GM21723 (cell line): ENCODE measurements at regions not wholly inside any gene's neighbourhood (a gene's known extent, or its start where the extent isn't known, plus 50 kb on each side); places are given as distances from the start of the nearest gene placed in this dataset.
"Not testable (repeated sequence)": the region's sequence is repeated elsewhere in the genome, so short reads cannot be mapped to it uniquely, and the experiment has no call there.

ENCODE experiments used
- ATAC-seq: cut with Tn5 transposase; IDR thresholded peaks from one replicate; pipeline ENCODE4 v1.9.1; 2021; ENCODE audit warnings: mild to moderate bottlenecking, moderate library complexity; ENCODE audit not compliant: unreplicated experiment

DNA sequence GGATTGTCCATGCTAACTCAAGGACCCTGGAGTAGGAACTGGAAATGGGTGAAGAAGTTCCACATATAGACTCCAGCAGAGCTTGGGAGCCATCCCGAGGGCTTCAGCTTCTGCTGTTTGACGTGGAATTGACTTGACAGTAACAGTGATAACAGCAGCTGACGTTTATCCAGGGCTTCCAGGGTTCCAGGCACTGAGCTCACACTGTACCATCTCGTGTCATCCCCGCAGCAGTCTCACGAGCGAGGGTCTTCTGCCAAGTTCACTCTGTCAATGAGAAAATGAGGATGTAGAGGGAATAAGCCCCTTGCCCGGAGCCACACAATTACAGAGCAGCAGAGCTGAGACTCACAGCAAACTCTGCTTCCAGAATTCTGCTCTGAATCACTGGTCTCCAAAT is 447.7 kb downstream of the SIPA1L2 start:
- no peak for ATAC-seq

DNA sequence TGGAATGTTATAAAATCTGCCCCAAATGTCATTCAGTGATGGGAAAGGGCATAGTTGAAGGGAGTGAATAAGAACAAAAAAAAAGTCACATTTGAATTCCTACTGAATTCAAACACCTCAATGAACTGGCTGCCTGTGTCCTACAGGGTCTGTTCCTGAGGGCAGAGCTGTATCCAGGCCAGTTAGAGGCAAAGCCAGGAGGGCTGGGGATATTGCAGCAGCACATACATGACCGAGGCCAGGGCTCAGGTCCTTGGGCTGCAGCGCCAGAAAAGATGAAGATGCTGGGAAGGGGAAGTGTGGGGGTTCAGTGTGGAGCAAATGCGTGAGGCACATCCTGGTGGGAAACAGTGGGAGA is 449.2 kb downstream of the SIPA1L2 start:
- ATAC-seq: no peak

DNA sequence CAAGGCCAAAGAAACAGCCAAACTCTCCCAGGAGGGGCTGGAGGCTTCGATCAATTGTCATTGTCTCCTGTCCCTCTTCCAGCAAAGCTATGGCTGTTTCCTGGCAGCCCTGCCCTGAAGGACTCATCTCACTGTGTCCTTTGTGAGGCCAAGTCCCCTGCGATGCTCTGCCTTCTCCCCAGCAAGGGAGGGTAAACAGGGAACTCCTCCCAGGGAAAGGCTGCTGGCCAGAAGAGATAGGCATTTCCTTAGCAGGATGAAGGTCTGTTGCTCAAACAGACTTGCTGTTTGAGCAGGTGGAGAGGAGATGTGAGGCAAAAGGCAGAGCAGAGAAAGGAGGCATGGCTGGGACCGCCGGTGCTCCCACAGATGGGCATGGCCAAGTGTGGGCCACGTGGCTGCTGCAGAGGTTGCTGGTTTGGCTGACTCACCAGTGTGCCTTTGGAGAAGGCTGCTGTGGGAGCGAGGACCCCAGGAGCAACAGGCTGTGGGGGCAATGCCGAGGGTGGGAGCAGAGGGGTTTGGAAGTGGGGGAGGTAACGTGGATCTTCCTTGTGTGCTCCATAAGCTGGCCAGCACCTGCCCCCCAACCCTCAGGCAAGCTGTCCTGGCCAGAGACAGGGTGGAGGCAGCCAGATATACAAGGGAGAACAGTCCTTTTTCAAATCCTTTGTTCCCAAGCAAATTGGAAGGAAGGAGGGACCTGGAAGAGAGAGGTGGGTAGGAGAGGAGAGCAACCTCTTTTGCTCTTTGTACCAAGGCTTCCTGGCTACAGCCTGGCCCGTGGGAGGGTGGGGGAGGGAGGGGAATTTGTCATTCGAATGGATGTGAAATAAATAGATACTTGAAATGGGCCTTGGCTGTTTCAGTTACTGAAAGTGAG is 449.8 kb downstream of the SIPA1L2 start:
- no peak for ATAC-seq

DNA sequence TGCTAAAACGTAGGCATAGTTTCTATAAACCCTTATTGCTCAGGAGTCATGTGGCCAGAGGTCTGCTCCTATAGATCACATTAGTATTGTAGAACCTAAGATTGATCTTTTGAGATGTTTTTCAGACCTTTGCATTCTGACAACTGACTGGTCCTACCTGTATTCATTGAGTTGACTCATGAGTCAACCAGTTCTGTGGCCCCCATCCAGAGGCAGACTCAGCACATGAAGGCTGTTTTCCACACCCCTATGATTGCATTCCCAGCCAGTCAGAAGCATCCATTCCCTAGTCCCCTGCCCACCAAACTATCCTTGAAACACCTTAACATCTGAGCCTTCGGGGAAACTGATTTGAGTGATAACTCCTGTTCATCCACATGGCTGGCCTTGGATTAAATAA is 451.7 kb downstream of the SIPA1L2 start:
- ATAC-seq: no peak

DNA sequence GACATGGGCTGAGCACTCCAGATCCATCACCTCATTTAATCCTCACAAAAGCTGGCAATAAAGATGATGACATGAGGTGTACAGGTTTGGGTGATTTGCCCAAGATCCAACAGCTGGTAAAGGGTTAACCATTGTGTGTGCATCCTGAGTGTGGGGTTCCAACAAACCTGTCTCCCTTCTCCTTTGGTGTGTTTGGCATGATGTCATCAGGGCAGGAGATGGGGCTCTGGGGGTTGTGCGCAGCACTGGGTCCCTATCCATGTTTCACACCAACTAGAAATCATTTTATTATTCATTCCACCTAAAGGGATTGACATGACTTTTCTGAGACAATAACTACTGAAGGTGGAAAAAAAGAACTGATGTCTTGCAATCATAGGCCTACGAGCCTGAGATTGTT is 452.5 kb downstream of the SIPA1L2 start:
- no peak for ATAC-seq

DNA sequence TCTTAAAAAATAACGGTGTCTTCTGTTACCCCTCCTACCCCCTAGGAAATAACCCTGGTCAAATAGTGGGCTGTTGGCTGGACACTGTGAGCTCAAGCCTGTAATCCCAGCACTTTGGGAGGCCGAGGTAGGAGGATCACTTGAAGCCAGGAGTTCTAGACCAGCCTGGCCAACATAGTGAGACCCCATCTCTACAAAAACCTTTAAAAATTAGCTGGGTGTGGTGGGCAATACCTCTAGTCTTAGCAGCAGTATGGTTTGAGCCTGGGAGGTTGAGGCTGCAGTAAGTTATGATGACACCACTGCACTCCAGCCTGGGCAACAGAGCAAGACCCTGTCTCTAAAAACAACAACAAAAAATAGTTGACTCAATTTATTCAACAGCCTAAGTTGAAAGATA is 453.7 kb downstream of the SIPA1L2 start:
- ATAC-seq: no peak

DNA sequence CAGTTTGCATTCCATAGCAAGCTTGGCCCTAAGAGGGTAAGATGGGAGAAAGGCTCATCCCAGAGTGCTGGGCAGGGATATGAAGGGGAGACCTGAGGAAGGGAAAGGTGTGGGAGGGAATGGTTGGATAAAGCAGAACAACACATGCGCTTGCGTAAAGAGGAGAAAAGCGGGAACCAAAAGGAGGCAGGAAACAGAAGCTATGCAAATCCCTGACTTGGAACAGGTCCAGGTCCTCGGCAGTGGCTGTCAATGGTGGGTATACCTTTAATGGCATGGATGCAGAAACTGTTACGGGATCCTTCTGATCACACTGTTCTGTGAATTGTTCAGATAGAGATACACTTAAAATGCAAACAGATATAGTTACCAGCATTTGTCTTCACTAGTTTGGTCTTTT is 455.6 kb downstream of the SIPA1L2 start:
- ATAC-seq: no peak

DNA sequence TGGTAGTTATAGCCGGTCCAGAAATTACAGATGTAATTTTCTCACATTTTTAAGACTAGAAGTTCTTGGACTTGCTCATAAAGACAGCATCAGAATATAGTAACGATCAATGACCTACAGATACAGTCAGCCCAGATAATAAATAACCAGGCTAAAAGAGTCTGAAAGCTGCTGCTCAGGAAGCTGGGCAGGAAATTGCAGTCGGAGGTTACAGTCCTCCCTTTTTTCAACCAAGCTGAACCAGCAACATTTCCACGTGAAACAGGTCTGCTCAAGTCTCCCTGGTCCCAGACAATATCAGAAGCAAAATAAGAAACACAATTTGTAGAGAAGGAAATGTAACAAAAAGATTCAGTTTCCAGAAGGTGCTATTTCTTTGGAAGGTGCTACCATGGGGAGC is 457.4 kb downstream of the SIPA1L2 start:
- ATAC-seq: no peak

DNA sequence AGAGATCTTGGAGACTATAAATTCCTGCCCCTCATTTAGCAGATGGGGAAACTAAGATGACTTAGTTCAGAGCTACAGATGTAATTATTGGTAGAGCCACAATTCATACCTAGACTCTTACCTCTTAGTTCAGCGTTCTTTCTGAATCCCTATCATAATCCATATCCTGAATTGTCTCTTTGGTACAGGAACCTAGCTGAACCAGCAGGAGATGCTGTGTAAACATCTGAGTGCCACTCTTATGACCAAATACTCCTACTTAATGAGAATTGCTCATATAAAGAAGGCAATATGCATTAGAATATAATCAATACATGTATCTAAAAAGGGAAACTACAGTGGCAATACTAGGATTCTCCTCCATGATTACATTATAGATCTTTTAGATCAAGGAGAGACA is 459.0 kb downstream of the SIPA1L2 start:
- no peak for ATAC-seq

DNA sequence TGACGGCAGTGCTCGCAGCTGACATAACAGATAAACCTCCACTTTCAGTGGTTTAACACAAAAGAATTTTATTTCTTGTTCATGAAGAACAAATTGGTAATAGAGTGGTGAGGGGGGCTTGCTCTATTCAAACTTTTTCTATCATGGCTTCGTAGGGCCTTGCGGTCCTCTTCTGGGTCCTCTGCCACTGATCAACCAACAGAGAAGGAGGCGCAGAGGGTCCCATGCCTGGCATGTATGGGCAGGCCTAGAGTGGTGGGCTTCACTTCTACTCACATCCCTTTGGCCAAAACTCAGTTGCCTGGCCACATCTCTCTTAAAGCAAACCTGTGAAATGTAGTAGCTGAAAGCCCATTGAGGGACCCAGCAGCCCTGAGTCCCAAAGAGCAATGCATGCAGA is 460.5 kb downstream of the SIPA1L2 start:
- no peak for ATAC-seq

DNA sequence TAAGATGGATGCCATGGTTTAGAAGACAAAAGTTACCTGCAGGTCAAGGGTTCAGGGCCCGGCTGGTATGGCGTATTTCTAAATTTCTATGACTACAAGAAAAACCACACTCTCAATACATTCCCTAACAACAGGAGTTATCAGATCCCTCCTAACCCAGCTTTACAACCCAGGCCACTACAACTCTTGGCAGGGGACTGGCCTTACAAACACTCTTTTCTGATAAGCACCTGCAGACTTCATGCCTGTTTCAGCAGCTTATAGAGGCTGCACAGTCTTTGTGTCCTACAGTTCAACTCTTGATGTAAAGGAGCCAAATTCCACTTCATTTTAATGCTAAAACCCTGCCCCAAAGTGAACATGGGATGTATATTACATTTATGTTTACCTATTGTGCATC is 461.4 kb downstream of the SIPA1L2 start:
- ATAC-seq: no peak

DNA sequence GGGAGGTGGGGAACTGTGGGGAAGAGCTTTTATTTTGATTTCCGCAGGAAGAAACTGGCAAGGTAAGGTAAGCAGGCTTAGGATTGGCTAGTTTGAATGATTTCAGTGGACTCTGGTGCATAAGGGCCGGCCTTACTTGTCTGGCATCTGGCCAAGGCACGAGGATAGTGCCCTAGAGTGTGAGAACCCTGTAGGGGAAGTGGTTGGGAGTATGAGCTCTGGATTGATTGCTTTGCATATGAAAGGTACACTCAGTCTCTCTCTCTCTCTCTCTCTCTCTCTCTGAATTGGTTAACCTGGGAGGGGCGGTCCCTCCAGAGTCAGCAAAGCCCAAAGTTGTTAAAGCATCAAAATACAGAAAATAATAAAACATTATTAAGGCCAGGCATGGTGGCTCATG is 463.0 kb downstream of the SIPA1L2 start:
- ATAC-seq: no peak

DNA sequence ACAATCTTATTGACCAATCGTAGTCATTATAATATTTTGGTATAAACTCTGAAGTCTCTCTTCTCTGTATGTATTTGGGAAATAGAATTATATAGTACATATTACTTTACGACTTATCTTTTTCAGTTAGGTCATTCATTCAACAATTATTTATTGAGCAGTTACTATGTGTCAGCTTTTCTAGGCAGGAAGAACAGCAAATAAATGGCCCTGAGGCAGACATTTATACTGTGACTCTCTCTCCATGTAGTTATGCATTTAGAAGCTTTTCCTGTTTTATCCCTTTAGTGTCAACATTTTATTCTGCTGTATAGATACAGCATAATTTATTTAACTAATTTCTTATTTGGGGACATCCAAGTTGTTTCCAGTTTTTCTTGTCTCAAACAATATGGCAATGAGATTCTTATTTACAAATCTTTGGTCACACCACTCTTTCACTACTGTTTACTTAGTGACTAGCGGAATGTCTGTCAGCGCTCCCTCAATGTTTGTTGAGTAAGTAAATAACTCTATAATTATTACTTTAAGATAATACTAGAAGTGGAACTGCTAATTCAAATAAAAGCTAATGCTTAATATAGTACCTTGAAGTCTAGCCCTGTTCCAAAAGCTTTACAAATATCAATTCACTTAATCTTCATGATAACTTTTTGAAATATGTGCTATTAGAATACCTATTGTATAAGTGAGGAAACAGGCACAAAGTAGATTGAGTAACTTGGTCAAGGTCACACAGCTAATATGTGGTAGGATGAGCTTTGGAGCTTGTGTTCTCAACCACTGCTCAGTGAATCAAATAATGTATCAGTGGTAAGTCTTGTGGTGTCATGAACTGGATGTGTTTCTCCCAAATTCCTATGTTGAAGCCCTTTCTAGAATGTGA is 465.6 kb downstream of the SIPA1L2 start:
- ATAC-seq: no peak

DNA sequence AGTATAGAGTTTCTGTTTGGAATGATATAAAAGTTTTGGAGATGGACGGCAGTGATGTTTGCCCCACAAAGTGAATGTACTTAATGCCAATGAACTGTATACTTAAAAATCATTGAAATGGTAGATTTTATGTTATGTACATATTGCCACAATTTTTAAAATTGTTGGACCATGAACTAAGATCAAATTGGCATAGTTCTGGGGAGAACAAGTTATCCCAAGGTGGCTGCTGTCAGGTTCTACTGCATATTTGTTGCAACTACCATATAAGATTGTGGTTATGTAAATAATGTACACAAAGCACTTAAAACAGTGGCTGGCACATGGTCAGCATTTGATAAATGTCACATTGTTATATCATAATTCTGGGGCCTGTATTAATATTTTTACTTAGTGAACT is 466.4 kb downstream of the SIPA1L2 start:
- no peak for ATAC-seq

DNA sequence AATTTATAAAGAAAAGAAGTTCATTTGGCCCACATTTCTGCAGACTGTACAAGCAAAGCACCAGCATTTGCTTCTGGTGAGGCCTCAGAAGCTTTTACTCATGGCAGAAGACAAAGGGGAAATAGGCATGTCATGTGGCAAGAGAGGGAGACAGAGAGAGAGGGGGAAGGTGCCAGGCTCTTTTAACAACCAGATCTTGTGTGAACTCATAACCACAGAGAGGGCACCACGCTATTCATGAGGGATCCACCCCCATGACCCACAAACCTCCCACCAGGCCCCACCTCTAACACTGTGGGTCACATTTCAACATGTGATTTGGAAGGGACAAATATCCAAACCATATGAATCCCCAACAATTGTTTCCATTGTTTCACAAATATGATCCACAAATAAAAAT is 467.9 kb downstream of the SIPA1L2 start:
- no peak for ATAC-seq

DNA sequence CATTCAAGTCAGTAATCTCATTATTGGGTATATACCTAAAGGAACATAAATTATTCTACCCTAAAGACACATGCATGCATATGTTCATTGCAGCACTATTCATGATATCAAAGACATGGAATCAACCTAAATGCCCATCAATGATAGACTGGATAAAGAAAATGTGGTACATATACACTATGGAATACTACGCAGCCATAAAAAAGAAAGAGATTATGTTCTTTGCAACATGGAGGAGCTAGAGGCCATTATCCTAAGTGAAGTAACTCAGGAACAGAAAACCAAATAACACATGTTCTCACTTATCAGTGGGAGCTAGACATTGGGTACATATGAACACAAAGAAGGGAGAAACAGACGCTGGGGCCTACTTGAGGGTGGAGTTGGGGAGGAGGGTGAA is 471.4 kb downstream of the SIPA1L2 start:
- not testable (repeated sequence) for ATAC-seq

DNA sequence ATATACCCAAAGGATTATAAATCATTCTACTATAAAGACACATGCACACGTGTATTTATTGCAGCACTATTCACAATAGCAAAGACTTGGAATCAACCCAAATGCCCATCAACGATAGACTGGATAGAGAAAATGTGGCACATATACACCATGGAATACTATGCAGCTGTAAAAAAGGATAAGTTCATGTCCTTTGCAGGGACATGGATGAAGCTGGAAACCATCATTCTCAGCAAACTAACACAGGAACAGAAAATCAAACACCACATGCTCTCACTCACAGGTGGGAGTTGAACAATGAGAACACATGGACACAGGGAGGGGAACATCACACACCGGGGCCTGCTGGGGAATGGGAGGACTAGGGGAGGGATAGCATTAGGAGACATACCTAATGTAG is 473.9 kb downstream of the SIPA1L2 start:
- not testable (repeated sequence) for ATAC-seq

DNA sequence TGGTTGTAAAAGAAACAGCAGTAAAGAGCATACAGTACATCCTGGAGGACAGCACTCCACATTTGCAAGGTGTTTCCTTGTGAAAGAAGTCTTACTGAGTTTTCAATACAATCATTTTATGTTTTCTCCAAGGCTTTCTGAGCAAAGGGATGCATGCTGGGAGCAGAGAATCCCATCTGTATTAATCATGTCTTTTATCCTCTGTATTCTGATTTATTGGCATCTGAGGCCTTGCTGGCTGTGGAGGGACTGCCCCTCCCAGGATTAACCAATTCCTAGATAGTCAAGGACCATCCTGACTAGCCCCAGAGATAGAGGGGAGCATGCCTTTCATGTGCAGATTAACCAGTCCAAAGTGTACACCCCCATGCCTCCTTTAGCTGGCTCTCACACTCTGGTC is 476.3 kb downstream of the SIPA1L2 start:
- ATAC-seq: no peak

DNA sequence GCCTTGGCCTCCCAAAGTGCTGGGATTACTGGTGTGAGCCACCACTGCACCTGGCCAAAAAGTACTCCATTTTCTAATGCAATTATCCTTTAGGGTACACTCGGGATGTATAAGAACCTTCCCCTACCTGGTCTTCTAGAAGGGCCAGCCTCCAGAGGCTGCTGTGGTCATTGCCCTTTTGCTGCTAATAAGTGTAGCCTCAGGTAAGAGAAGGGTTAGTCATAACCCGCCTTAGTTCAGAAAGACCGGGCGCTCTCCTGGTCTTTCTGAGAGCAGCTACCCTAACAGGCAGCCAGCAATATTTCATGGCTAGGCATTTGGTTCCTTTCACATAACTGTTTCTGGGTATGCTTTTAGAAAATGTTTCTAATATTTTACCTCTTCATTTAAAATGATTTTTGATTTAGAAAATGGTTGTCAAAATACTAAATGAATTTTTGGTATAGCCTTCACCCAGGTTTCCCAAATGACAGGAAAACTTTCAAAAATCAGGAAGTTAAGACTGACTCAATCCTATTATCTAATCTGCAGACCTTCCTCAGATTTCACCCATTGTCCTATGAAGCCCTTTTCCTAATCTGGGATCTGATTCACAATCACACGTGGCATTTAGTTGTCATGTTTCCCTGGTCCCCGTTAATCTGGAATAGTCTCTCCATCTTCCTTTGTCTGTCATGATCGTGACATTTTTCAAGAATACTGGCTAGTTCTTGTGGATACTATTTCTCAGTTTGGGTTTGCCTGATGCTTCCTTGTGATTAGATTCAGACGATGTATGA is 479.0 kb downstream of the SIPA1L2 start:
- ATAC-seq: no peak

DNA sequence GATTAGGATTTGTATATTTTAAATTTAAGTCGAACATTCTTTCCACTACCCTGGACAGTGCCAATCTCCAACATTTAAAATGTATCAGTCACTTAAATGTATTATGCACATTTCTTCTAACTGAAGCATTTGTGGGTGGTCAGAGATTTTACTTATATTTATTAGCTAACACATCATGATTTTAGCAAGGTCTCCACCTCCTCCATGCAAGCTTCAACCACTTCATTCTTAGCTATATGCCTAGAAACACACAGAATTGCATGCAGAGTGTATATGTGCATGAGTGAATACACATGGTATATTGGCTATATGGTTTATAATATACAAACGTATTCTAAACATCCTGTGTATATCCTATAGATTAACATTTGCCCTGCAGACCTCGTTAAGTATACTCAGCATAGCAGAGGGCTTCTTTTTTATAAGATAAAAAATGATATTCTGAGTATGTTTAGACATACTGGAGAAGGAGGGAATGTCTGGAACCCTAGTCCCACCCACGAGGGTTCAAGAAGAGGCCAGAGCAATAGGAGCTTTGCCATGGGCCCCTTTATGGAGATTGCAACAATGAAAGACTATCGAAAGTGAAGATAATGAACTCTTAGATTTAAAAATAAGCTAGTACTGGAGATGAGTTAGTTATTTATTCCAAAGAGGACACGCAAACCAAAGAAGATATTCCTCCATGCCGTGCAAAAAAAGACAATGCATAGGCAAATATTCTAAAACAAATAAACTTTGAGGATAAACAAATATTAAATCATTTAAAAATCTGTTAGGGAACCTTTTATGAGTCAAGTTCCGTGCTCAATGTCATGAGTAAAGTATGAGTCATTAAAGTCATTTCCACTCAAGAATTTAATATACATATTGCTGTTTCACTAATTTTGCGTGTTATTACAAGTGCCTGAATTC is 480.4 kb downstream of the SIPA1L2 start:
- ATAC-seq: no peak
